B cell (primary cell): ENCODE measurements at regions not wholly inside any gene's neighbourhood (a gene's known extent, or its start where the extent isn't known, plus 50 kb on each side); places are given as distances from the start of the nearest gene placed in this dataset.
"Not testable (repeated sequence)": the region's sequence is repeated elsewhere in the genome, so short reads cannot be mapped to it uniquely, and the experiment has no call there.

Experiments used
- EZH2 ChIP-seq: IDR thresholded peaks from 2 replicates; pipeline ENCODE4 v1.6.1; 2012; ENCODE audit warnings: borderline replicate concordance, low read depth, mild to moderate bottlenecking, moderate library complexity, low read length; ENCODE audit not compliant: insufficient read depth, poor library complexity, severe bottlenecking
- TF ChIP-seq, protein P1 (sequence below): fragments of 200-600 bp; IDR thresholded peaks from one replicate; pipeline ENCODE4 v1.8.0; 2022; ENCODE audit warnings: antibody characterized with exemption, mild to moderate bottlenecking

DNA sequence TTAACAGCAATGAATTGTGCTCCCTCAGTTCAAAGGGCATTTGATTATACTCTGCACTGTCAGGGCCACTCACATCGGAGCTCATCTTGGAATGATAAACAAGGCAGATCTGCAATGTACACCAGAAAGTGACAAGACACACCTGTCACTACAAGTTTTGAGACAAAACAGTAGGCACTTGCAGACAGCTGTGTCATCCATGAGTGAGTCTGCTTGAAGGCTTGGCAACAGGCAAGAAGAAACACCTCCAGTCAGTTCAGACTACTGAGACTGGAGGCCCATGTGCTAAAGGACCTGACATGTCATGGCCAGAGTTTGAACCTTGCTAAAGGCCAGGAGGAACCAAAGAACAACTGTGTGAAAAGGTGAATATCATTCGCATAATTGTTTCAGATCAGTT, 354.5 kb downstream of the CEP170 start:
- TF ChIP-seq, protein P1, sequence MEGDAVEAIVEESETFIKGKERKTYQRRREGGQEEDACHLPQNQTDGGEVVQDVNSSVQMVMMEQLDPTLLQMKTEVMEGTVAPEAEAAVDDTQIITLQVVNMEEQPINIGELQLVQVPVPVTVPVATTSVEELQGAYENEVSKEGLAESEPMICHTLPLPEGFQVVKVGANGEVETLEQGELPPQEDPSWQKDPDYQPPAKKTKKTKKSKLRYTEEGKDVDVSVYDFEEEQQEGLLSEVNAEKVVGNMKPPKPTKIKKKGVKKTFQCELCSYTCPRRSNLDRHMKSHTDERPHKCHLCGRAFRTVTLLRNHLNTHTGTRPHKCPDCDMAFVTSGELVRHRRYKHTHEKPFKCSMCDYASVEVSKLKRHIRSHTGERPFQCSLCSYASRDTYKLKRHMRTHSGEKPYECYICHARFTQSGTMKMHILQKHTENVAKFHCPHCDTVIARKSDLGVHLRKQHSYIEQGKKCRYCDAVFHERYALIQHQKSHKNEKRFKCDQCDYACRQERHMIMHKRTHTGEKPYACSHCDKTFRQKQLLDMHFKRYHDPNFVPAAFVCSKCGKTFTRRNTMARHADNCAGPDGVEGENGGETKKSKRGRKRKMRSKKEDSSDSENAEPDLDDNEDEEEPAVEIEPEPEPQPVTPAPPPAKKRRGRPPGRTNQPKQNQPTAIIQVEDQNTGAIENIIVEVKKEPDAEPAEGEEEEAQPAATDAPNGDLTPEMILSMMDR = not testable (repeated sequence)
- not testable (repeated sequence) for TF ChIP-seq EZH2
